NCI-H2227 (cell line): ENCODE measurements at regions not wholly inside any gene's neighbourhood (a gene's known extent, or its start where the extent isn't known, plus 50 kb on each side); places are given as distances from the start of the nearest gene placed in this dataset.

Experiments
- DNase-seq: peaks from one replicate; lab custom pipeline; 2025; ENCODE audit not compliant: unreplicated experiment; lab: John Stamatoyannopoulos, UW

DNA sequence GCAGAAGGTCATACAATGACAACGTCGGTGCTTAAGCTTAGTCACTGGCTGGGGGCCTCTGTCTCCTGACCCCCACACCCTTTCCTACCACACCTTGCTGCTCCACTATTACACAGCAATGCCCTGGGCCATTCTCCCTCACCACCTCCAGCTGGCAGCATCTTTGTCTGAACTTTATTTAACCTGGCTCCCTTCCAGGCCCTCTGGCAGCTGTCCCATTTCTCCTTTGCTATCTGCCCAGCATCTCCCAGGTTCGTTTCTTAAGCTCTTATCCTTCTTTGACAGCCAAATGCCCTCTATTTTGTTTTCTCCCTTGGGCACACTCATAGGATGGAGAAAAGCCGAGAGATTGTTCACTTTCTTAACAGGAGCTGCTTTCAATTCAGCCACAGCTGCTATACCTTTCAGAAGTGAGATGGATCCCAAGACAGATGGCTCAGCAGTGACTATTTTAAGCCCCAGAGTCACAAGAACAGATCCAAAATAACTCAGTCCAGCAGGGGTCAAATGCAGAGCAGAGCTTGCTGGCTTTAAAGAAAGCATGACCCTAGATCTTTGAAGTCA, 1277.1 kb upstream of the AUTS2 start:
- no peak for DNase-seq

DNA sequence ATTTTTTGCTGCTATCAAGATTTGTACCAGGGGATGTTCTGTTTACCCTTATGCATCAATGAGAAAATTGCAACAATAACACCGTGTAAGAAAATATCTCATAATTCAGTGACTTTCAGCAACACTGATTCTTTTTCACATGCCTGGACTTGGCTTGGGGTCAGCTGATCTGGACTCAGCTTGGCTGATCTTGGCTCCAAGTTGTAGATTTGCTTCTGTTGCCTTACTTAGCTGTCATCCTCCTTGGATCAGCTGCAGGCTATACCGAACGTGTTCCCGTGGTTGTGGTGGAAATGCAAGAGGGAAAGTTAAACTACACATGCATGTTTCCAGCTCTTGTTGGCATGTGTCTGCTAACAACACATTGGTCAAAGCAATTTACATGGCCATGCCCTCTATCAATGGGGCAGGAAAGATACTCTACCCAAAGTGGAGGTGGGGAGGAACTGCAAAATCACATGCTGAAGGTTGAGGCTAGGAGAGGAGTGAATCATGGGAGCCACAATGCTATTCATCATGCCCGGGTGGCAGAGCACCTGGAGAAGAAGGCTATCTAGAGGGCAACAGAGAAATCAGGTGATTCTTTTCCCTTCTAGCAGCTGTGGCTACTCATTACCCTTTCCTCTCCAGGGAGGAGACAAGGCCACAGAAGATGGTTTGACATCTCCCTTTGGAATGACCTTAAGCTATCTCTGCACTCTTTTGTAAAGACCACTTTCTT, 1276.3 kb upstream of the AUTS2 start:
- no peak for DNase-seq

GRCh38 chr7:68324621-68325020, 1273.7 kb upstream of the AUTS2 start:
- DNase-seq: no peak

- no peak for DNase-seq
Observed at GRCh38 chr7:68334216-68334615, 1264.1 kb upstream of the AUTS2 start.

DNA sequence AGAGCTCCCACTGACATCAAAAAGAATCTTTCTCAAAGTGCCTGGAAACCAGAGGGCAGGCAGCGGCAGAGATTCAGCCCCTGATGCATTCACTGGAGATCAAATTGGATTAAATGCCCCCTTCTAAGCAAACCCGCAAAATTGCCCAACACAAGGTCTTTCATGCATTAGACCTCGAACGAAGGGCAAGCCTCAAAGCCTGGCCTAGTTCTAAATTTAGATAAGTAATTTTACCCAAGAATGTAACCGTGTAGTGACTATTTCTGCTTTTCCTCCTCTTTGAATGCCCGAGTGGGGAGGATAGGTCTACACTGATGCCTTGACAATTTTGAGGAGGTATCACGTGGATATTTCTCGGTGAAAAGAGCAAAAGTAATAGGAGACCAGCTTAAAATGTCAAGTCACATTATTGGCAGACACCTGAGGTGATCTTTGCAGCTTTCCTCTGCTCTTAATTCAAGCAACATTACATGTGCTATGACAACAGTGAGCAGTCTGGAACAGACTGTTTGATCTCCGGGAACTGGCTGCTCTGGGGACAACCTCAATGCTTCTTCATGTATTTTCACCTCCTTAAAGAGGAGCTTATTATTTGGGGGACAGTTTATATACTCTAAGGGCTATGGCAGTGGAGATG, 1263.5 kb upstream of the AUTS2 start:
- no peak for DNase-seq

GRCh38 chr7:68336594-68336993, 1261.7 kb upstream of the AUTS2 start:
- no peak for DNase-seq

- DNase-seq: no peak
Observed at GRCh38 chr7:68348401-68348800, 1249.9 kb upstream of the AUTS2 start.

- DNase-seq: no peak
Observed at GRCh38 chr7:68362745-68363518, 1235.3 kb upstream of the AUTS2 start.

DNA sequence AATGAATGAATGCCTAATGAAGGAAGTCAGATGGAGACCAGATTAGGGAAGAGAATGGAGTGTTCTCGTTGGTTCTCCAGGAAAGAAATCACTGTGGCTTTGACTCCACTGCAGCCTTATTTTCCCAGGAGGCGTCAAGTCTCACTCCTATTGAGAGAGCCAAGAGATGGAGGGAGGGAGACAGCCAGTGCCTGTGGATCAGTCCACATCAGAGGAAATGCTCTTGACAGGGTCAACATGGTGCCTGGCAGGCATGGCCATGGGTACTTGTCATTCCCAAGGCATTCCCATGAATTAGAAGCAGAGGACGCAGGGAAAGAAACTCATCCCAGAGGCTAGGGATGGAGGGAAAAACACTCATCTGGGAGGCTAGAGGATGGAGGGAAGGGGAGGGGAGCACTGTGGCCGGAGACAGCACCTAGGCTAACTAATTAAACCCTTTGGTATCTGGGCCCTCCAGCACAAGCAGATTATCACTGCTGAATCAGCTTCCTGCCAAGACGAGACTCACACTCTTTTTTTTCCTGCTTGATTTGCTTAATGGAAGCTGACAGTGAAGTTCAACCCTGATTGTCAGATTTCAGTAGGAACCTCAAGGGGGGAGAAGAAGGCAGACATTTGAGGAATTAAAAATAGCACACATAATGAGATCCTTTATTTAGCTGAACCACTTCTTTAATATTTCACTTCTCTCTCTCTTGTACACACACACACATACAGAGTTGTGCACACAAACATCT, 1233.2 kb upstream of the AUTS2 start:
- DNase-seq: no peak

DNA sequence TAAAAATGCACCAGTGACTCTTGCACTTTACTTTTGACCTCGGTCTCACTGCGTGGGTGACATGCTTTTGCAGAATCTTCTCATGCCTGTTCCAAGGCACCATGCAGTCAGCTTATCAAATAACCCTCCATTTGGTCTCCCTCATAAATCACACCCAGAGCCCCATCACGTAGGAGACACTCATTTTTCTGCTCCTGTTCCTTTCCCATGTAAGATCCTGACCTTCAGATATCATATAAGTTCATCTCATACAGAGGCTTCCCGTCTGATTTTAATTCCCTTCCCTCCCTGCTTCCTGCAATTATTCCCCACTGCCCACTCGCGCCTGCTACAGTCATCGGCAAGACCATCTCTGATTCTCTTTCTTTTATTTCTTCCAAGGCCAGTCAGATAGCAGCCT, 1226.3 kb upstream of the AUTS2 start:
- no peak for DNase-seq

- DNase-seq: no peak
Observed at GRCh38 chr7:68376131-68376661, 1222.1 kb upstream of the AUTS2 start.

DNA sequence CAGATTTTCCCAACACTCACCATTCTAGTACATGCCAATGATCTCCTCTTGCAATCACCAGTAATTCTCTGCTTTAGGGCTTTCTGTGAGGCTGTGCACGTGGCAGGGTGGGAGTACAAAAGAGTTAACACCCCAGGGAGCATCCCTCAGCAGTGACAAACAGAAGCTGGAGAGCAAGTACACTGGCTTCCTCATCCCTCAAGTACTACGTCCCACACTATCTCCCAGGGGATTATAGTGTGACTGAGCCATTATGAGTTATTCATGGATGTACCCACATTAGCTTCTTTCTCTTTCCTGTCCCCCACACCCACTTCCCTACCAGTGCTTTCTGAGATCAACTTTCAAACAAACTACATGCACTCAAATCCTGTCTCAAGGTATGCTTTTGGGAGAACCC, 1216.5 kb upstream of the AUTS2 start:
- DNase-seq: no peak

DNA sequence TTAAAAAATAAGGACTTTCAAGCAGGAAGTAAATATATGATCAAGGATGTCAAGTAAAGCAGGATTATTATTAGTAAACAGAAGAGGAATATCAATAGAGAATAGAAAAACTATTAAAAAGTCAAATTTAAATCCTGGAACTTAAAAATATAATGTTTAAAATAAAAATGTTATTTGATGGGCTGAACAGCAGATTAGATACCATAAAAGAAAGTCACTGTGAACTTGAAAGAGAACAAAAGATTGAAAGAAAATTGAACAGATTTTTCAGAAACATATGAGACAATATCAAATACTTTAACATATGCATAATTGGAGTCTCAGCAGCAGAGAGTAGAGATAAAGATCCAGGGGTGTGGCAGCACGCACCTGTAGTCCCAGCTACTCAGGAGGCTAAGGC, 1213.7 kb upstream of the AUTS2 start:
- DNase-seq: no peak

DNA sequence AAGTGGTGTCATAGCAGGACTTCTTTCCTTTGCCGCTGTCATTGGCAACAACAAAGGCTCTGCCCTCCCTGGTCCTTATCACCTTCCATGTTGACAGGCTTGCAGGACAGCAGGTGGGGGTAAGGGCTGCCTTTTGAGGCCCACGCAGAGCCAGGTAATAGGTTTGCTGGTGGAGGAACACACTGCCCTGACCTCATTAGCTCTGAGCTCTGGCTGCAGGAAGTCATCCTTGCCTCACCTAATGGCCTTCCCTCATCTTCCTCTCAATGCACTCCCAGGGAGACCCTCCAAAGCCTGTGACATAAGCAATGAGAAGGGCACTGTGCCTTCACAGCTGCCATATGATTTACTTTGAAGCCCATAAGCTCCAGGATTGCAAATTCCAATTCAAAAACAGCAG, 1205.2 kb upstream of the AUTS2 start:
- DNase-seq: no peak

DNA sequence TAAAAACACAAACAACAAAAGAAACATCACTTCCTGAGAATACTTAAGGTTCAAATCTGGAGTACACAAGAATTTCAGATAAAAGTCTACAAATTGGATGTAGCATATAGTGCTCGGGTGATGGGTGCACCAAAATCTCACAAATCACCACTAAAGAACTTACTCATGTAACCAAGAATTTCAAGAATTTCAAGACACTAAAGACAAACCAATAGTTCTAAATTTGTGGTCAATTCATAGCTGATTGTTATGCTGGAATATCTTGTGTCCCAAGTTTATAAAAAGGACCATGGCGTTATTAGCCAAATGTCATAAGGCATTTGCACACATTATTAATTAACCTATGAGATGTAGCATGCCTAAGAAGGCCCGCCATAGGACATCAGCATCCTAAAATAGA, 1204.1 kb upstream of the AUTS2 start:
- no peak for DNase-seq

DNA sequence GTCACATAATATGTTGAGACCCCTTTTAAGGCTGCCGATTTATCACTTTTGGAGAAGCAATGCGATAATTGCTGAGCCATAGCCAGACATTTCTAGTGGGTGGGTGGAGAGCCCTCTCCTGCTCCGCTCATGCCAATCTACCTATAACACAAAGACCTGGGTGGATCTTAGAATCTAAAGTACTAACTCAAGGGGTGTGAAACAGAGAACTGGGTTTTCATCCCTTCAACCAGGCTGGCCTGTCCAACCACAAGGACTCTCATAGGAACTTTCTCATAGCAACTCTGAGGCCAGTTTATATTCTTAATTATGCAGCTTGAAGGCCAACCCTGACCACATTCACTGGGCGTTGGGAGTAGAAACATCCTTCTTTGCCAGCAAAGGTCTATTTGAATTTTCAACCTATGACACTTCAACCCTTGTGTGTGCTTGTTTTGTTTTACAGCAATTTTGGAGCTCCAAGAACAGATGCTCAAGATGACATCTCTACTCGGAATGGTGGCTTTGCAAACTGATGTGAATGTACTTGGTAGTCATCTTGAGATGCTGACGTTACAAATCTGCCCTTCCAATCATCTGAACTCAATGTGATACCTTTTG, 1198.2 kb upstream of the AUTS2 start:
- DNase-seq: no peak

DNA sequence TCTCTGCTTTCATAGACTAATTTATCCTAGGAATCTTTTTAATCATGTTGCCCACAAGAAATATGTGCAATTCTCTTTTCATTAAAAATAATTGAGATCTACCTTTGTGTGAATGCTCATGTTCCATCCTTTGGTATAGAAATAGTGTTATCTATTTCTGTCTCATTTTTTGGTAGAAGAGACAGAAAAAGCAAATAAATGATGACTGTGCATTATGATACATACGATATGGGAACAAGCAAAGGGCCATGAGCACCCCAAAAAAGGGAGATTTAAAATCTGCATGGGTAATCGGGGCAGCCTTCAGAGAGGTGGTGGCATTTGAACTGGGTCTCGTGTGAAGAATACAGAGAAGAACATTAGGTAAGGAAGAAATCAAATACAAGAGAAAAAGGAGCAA, 1197.5 kb upstream of the AUTS2 start:
- DNase-seq: no peak

GRCh38 chr7:68401313-68401712, 1197.0 kb upstream of the AUTS2 start:
- no peak for DNase-seq

DNA sequence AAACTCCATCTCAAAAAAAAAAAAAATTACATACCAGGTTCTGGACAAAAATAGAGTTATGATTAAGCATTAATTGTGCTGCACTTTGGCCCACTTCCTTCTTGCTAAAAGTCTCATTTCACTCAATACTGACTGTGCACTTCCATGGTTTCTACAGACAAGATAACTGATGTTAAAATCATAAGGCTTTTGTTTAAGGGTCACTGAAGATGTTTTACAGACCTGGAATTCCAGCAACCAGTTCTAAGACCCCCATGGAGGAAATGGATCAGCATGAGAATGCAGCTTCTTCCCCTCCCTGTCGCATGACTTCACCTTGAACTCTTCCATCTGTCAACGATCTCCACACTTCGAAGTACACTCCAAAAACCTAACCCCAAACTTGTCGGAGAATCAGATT, 1191.8 kb upstream of the AUTS2 start:
- DNase-seq: no peak

DNA sequence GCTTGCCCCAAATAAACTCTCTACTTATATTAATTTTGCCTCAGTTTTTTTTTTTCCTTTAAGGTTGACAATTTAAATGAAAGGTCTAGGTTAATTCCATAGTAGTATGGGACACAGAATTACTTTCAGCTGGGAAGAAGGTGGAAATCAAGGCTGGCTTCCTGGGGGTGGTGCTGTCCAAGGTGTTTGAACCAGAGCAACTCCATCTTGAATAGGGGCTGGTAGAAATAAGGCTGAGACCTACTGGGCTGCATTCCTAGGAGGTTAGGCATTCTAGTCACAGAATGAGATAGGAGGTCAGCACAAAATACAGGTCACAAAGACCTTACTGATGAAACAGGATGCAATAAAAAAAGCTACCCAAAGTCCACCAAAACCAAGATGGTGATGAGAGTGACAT, 1190.8 kb upstream of the AUTS2 start:
- no peak for DNase-seq

- no peak for DNase-seq
Observed at GRCh38 chr7:68408873-68409272, 1189.4 kb upstream of the AUTS2 start.
